Fibroblast of skin of right biceps (primary cell): ENCODE measurements at regions not wholly inside any gene's neighbourhood (a gene's known extent, or its start where the extent isn't known, plus 50 kb on each side); places are given as distances from the start of the nearest gene placed in this dataset.

Experiments
- DNase-seq: peaks from one replicate; pipeline ENCODE4 v3.0.0-alpha.2; 2013

GRCh38 chr15:94683902-94684301 is 452.5 kb downstream of the MCTP2 start:
- no peak for DNase-seq

- no peak for DNase-seq
These were observed 459.8 kb downstream of the MCTP2 start for GRCh38 chr15:94691169-94691568.

- no peak for DNase-seq
These were observed 461.3 kb downstream of the MCTP2 start for GRCh38 chr15:94692710-94693109.

DNA sequence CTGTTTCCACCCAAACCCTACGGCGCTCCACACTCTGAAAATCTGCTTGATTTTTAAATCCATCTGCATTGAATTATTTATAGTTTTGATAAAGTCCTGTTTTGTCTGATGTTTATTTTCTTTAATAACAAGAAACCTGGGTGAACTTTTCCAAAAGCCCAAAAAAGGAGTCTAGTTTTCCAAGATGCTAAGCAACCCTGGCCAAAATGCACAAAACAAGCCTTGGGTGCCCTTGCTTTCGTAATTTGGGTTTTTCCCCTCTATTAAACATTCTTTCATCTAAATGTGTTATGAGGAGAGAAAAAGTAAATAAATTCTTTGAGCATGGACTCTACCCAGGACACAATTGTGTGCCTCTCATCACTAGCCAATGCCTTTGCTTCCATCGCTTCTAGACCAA is 468.9 kb downstream of the MCTP2 start:
- no peak for DNase-seq

- DNase-seq: no peak
These were observed 470.1 kb downstream of the MCTP2 start for GRCh38 chr15:94701281-94701985.

DNA sequence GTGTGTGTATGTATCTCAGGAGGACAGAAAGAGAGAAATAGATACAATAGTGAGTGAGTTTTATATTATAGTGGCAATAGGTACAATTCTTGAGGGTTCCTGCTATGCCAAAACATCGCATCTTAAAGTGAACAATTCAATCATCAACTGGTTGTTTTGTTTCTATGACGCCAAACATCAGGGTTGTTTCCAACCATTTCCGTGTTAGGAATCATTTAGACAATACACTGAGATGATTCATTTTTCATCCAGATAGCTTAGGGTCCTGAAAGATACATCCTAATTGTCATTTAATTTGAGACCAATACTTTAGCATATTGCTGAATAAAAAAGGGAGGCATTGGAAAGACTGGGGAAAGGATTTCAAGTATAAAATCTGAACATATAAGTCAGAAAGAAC is 472.2 kb downstream of the MCTP2 start:
- DNase-seq: no peak

- no peak for DNase-seq
These were observed 473.1 kb downstream of the MCTP2 start for GRCh38 chr15:94704421-94704820.

DNA sequence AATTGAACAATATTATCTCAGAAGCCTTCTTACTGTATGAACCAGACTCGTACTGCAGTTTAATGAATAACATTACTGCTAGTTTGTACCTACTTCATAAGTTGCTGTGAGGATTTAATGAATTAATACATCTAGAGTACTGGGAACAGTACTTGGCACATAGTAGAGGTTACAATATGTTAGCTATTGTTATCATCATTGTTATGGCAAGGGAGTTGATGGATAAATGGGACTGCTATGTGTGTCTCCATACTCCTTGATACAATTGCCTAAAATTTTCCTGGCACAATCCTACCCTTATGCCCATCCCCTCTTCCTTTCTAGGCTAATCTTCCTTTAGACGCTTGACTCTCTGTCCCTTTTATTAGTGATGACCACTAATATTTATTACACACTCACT is 473.6 kb downstream of the MCTP2 start:
- no peak for DNase-seq

GRCh38 chr15:94709319-94709718 is 478.0 kb downstream of the MCTP2 start:
- no peak for DNase-seq

- no peak for DNase-seq
These were observed 490.8 kb downstream of the MCTP2 start for GRCh38 chr15:94722024-94722636.

DNA sequence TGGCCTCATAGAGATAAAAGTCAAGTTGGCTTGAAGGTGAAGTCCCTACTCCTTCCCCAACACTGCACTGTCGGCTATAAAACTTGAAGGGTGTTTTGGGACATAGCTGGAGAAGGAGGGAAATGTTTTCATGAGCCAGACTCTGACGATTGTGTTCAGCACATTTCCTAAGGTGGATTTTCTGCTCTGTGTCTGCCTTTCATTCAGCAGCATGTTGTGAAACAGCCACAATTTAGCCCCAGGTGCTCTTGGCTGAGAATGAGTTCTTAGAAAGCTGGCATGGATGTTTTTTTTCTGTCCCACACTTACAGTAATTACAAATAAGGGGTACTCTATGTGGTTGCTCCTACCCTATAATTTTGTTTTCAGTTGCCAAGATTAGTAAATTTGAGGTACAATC is 492.4 kb downstream of the MCTP2 start:
- DNase-seq: no peak

DNA sequence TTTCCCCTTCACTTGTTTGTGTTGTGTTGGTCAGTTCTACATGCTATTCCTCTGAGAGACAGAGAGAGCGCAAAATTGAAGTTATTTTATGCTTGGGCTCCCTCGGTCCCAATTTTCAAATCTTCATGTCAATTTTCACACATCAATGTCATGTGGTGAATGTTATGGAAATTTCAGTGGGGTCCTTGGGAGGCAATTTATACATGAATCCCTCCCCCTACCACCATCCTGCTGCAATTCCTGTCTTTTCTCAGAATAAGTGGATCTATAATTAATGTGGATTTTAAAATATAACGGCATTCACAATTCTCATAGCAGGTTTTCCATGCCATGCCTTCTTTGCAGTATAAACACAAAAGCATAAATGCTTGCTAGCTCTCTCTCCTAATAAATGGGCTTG is 499.9 kb downstream of the MCTP2 start:
- no peak for DNase-seq

GRCh38 chr15:94734460-94734859 is 503.1 kb downstream of the MCTP2 start:
- no peak for DNase-seq

- DNase-seq: no peak
These were observed 504.9 kb downstream of the MCTP2 start for GRCh38 chr15:94736236-94736635.

DNA sequence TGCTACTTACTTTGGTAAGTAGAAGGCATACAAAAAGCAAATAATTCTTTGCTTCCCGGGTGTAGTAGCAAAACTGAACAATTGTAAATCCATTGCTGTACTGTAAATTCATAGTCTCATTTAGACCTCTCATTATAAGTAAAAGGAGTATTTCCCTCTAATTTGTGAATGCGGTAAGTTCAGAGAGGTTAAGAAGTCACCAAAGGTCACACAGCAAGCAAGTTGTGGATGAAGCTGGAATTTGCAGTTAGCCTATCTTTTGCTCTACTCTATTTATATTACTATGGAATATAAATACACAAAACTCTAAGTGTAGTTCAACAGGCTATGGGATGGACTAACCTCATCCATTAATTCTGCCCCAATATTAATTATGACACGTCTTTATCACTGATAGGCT is 508.3 kb downstream of the MCTP2 start:
- no peak for DNase-seq

DNA sequence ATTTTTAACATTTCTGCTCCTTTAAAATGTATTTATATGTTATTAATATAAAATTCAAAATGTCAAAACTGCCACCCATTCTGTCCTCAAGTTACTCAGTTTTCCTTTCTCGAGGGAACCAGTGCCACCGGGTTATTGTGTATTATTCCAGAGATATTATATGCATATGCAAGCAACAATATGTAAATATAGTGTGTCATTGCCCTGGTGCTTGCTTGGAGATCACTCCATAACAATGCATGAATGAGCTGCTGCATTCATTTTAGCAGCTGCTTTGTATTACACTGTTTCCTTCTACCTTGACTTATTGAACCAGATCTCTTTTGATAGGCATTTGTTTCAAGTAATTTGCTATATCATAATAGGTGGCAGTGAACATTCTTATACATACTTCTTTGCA is 509.1 kb downstream of the MCTP2 start:
- DNase-seq: no peak

GRCh38 chr15:94743668-94744067 is 512.3 kb downstream of the MCTP2 start:
- DNase-seq: no peak

DNA sequence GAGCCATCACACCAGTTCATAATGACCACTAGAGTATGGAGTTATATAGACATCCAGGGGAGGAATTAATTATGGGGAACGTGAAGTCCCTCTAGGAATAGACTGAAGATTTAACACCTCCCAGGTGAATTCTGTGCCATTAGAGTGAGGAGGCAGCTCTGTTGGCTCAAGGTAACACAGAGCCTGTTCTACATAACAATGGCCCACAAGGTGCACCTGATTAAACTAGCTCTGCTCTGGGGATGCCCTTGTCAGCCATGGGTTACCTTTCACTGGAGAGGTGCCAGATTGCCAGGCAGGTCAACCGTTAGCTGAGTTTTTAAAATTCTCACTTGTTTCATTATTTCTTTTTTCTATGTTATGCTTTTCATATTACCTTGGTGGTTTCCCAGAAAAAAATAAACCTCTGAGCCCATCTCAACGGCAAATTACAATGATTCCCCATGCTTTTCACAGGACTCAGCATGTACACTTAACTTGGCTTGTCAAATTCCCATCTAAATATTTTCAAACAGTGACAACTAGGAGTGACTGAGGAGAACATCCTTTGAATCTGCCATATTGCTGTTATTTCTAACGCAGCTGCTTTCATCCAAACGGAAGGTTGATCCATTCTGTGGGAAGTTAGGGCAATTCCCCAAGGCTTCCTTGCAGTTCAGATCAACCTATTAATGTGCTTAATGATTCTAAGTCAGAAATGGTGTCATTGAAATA is 512.9 kb downstream of the MCTP2 start:
- no peak for DNase-seq

GRCh38 chr15:94745371-94745770 is 514.0 kb downstream of the MCTP2 start:
- DNase-seq: no peak

GRCh38 chr15:94747510-94747909 is 516.1 kb downstream of the MCTP2 start:
- DNase-seq: no peak

GRCh38 chr15:94749811-94750617 is 518.7 kb downstream of the MCTP2 start:
- DNase-seq: no peak

GRCh38 chr15:94760348-94760747 is 529.0 kb downstream of the MCTP2 start:
- DNase-seq: no peak

DNA sequence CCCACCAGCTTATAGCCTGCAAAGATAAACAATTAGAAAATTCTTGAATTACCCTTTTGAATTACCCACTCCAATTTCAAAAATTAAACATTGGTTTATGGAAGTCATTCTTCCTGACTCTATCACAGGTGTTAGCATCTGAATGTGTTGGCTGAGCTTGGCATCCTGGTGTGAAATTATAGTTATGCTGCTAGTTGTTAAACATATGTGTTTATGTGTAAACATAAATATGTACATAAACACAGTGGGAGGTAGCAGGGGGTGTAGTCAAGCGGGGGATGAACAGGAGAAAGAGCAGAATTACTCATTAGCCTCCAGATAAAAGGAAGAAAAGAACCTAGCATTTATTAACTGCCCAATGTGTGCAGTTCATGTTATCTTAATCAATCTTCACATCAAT is 530.2 kb downstream of the MCTP2 start:
- no peak for DNase-seq

GRCh38 chr15:94769089-94769488 is 537.7 kb downstream of the MCTP2 start:
- no peak for DNase-seq
